GM18873 (cell line): ENCODE measurements at regions not wholly inside any gene's neighbourhood (a gene's known extent, or its start where the extent isn't known, plus 50 kb on each side); places are given as distances from the start of the nearest gene placed in this dataset.
"Not testable (repeated sequence)": the region's sequence is repeated elsewhere in the genome, so short reads cannot be mapped to it uniquely, and the experiment has no call there.

ENCODE experiments used
- ATAC-seq: cut with Tn5 transposase; IDR thresholded peaks from one replicate; pipeline ENCODE4 v1.9.1; 2021; ENCODE audit warnings: mild to moderate bottlenecking, moderate library complexity, moderate number of reproducible peaks; ENCODE audit not compliant: unreplicated experiment, low FRiP score

DNA sequence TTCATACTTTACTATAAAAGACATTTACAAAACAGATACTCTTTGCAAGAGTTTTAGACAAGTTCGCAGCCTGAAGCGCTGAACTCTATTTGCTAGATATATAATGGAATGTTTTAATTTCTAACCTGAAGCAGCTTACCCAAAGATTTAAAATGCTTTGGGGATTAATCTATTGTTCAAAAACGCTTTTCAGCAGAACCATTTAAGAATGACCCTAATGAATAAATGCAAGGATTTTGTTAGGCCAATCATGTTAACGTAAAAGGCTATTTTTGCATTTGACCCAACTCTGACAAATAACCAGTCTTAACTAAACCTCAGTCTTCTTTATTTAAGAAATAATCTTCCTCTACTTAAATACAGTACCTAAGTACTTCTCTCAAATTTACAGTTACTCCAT is 406.7 kb upstream of the POT1 start:
- ATAC-seq, result no peak

DNA sequence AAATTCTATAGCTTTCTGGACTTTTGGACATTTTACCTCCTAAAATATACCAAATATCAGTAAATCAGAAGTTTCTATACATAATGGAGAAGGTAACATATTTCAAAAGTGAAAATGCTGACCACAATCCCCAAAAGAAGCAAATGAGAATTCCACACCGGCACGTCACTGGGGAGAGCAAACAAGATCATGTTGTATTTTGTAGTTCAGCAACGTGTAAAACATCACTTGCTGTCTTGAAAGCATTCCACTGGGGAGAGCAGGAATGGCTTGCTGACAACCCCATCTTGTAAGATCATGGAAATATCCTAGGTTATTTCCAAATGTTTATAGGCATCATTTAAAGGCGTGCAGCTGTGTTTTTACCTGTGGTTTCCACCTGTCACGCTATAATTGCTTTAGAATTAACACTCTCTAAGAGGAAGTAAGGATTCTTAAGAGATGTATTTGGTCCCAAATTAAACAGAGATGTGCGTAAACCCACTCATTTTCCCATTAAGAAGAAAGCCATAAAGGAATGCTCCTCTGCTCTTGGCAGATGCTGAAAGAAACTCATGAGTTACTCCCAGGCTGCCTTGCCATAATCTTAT is 397.1 kb upstream of the POT1 start:
- ATAC-seq, result no peak

DNA sequence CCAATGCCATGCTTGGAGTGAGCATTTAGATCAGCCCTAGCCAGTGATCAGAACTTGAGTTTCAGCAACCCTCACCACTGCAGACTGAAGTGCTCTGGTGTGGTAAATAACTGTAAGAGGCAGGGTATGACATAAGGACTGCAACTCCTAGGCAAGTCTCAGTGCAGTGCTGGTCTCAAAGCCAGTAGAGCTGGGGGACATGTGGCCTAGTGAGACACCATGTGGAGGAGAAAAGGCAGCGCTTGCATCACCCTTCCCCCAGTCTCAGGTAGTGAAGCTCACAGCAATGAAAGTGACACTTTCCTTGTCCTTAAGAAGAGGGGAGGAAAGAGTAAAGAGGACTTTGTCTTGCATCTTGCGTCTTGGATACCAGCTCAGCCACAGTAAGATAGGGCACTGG is 386.8 kb upstream of the POT1 start:
- no peak for ATAC-seq

DNA sequence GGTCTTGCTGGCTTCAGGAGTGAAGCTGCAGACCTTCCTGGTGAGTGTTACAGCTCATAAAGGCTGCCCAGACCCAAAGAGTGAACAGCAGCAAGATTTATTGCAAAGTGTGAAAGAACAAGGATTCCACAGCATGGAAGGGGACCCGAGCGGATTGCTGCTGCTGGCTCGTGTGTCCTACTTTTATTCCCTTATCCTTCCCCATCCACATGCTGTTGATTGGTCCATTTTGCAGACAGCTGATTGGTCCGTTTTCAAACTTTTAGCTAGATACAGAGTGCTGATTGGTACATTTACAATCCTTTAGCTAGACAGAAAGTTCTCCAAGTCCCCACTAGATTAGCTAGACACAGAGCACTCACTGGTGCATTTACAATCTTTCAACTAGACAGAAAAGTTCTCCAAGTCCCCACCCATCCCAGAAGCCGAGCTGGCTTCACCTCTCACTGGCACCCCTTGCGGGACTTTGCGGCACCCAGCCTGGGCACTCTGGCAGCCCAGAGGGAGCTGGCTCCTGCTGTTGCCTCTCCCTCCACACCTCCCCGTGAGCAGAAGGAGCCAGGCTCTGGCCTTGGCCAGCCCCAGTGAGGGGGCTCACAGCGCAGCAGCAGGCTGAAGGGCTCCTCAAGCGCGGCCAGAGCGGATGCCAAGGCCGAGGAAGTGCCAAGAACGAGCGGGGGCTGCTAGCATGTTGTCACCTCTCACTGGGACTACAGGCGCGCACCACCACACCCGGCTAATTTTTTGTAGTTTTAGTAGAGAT is 369.6 kb upstream of the POT1 start:
- no peak for ATAC-seq

DNA sequence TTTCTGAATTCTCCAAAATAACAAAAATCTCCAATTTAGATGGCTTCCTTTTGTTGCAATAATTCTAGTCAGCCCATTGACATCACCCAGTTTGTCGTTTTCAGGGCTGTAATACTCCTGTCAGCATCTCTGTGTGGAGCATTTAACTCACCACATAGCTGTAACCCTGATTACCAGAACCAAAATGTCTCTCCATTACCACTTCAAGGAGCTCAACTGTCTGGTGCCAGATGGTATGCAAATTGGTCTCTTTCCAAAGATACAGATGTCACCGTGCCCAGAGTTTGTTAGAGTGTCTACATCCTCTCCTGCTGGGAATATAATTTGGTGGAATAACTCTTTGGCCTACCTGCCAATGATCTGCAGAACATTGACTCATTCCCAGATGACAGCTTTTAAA is 350.3 kb upstream of the POT1 start:
- no peak for ATAC-seq

DNA sequence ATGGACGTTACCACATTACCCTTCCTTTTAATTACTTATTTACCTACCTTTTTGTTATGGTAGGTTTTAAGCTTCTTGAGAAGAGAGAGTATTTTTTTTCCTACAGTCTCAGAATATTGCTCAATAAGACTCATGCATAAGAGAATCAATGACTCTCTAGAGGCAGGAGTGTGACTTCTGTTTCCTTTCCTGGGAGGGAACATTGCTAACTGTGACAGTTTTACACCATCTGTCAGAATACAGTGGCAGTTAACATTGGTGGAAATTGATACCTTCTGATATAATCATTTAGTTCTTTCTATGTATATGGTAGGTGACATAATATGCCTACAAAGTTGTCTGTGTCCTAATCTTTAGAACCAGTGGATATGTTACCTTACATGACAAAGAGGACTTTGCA is 348.7 kb upstream of the POT1 start:
- ATAC-seq, result no peak

DNA sequence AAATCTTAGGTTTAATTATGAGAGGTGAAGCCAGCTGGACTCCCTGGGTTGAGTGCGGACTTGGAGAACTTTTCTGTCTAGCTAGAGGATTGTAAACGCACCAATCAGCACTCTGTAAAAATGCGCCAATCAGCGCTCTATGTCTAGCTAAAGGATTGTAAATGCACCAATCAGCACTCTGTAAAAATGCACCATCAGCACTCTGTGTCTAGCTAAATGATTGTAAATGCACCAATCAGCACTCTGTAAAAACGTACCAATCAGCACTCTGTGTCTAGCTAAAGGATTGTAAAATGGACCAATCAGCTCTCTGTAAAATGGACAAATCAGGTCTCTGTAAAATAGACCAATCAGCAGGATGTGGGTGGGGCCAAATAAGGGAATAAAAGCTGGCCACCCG is 345.1 kb upstream of the POT1 start:
- ATAC-seq, result not testable (repeated sequence)

DNA sequence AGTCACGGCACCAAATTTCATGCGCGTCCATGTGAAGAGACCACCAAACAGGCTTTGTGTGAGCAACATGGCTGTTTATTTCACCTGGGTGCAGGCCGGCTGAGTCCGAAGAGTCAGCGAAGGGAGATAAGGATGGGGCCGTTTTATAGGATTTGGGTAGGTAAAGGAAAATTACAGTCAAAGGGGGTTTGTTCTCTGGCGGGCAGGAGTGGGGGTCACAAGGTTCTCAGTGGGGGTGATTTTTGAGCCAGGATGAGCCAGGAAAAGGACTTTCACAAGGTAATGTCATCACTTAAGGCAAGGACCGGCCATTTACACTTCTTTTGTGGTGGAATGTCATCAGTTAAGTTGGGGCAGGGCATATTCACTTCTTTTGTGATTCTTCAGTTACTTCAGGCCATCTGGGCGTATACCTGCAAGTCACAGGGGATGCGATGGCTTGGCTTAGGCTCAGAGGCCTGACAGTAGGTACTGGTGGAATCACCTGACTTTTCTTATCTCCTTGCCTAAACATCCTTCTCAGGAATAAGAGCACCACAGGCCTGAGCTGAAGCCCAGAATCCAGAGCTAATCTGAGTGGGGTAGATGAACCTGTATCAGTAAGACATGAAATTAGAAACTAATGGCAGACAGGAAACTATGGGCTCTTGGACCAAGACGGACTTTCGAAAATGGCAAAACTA is 334.7 kb upstream of the POT1 start:
- not testable (repeated sequence) for ATAC-seq

DNA sequence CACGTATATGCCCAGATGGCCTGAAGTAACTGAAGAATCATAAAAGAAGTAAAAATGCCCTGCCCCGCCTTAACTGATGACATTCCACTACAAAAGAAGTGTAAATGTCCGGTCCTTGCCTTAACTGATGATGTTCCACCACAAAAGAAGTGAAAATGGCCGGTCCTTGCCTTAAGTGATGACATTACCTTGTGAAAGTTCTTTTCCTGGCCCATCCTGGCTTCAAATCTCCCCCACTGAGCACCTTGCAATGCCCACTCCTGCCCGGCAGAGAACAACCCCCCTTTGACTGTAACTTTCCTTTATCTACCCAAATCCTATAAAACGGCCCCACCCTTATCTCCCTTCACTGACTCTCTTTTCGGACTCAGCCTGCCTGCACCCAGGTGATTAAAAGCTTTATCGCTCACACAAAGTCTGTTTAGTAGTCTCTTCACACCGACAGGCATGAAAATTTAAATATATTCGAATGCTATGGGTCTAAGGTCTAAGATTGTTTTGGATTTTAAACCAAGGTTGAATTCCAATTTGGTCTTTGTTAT is 329.3 kb upstream of the POT1 start:
- ATAC-seq, result not testable (repeated sequence)

DNA sequence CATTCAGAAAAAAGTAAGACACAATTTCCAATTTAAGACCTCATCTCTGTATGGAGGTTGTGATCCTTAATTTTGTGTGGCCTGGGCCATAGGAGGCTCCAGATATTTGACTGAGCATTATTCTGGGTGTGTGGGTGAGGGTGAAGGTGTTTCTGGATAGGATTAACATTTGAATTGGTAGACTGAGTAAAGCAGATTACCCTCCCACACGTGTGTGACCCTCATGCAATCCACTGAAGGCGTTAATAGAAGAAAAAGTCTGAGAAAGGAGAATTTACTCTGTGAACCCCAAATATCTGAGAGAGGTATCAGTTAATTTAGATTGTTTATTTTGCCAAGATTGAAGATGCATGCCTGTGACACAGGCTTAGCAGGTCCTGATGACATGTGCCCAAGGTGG is 328.0 kb upstream of the POT1 start:
- ATAC-seq, result no peak

DNA sequence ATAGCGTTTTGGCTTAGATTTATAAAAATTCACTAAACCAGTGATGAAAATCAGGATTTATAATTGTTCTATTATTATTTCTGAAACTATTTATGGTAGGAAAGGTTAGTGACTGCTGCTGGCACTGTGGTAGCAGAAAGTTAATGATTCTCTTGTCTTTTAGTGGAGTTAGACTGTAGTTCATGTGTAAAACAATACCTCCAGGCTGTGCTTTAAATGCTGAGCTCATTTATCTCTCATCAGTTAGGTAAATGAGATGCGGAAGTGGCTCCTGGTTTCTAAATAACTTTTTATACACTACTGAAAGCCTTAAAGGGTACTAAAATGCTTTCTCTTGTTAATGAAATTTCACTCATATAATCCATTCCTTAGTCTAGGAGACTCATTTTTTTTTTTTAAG is 326.8 kb upstream of the POT1 start:
- no peak for ATAC-seq

DNA sequence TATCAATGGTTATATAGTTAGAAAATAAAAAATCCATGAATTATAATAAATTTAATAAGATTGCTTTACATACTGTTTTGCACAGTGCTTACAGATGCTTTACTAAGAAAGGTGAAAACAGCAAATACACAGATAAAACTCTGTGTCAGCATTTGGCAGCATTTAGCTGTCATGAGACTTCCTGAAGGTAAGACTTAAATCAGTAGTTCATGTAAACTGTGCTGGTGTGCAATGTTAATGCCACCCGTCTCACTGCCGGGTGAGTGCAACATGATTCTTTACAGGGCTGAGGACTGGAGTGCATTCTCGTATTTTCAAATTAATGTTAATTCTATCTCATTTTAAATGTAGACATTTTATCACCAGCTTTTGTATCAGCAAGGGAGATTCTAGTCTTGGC is 326.2 kb upstream of the POT1 start:
- no peak for ATAC-seq

DNA sequence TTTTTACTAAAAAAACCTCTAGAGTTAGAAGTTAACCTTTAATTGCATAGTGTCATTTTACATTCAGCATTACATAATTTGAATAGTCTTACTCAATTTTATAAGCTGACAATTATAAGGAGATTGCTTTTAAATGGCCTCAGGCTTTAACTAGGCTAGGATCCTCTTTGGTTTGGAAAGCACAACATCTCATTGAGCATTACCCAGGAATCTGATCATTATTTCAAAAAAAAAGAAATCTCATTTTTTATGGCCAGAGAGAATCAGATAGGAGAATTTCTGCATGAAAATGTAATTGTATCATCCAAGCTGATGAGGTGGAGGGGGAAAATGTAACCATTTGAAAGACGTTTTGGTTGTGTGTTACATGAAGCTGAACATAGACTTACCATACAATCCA is 324.9 kb upstream of the POT1 start:
- ATAC-seq, result no peak

DNA sequence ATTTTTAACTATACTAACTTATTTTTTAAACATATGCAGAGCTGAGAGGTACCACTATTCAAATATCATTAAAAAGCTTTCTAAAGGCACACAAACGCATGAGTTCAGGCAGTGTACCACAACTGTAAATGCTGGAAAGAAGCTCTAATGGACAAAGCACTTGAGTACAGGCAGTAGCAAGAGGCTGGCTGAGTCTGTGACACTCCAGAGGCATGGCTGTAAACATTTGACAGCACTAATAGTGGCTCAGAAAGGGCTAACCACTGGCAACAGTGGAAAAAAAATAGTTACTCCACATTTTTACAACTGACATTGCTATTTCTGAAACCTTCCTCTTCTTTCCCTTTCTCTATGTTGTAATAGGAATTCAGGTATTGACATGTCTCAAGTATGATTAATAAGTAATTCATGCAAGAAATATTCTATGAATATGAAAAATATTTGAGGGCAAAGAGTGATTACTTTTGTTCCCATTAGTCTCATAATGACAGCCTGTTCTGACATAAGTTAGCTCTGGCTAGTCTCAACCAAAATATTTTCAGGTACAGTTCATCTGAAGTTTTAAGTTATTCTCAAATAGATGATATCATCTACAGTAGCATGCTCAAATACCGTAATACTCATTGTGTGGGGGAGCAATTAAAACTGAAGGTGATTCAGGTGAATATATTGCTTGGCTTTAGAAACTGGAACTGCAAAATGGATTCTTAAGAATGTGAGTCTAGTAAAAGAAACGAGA is 324.0 kb upstream of the POT1 start:
- ATAC-seq, result no peak

DNA sequence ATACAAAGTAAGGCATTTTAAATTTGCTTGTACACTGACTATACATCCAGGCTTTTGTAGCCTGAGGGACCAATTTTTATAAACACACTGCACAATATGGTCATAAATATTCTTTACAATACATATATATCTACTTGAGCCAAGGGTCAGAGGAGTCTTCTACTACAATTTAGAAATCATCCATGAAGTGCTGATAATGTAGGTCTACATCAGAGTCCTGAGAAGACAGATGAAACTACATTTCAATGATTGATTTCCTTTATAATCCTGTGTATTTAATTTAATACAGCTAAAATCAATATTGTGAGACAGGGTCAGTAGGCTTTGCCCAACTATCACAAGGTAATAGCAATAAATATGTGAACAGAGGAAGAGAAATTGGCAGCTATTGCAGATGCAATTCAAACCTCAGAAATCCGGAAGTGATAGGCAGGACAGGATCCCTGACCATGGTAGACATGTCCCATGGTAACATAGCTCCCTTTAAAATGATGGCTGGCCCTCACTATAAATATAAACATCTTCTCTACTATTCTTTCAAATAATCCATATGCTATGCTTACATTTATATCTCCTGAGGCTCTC is 318.0 kb upstream of the POT1 start:
- no peak for ATAC-seq

DNA sequence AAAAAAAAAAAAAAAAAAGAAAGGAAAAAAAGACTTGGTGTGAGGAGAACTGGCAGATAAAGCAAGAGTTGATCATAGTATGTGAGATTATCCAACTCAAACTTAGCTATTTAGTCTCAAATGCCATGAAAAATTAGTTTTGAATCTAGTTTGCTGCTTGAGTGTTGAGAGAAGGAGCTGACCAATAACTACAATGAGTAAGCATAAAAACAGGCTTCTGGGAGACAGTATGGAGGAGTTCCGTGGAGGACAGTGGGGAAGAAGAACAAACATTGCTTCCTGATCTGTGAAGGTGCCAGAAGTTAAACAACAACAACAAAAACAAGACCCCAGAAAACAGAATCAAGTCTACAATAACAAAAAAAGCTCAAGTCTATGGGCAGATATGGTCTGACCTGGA is 317.1 kb upstream of the POT1 start:
- no peak for ATAC-seq

DNA sequence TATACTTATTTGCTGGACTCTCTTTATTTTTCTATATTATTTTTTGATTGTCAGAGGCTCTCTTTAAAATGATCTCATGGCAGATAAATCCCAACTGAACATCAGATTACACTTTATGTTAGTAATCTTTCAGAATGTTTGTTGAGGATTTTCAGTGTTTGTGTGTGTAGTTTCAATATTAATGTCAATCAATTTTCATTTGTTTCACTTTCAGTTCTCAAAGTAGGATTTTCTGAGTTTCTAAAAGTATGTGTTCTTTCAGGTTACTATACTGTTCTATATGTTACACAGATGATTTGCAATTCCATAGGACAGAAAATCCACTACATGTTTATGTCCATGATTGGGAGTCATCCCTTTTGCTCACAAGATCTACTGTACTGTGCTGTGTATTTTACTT is 311.9 kb upstream of the POT1 start:
- ATAC-seq, result no peak

DNA sequence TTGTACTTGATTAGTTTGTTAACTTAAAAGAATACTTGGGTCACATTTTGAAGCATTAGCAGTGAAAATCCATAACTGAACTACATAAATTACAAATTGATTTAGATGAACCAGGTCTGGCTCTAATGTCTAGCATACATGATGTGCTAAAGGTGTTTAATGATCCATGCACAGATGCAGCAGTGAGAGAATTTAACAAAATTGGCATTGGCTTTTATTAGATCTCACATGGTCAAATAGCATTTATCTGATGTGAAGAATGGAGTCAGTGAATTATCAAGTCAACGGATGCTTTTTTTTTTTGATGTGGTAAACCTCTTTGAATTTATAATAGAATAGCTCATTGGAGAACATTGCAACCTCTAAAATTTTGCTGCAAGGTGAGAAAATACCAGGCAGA is 293.0 kb upstream of the POT1 start:
- no peak for ATAC-seq

DNA sequence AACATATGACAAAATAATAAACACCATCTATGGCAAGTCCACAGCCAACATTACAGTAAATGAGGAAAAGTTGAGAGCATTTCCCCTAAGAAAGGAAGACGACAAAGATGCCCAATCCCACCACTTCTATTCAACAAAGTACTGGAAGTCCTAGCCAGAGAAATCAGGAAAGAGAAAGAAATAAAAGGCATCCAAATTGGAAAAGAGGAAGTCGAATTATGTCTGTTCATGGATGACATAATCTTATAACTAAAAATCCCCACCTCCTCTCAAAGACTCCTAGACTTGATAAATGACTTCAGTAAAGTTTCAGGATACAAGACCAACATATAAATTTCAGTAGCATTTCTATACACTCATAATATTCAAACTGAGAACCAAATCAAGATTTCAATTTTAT is 288.5 kb upstream of the POT1 start:
- ATAC-seq, result no peak

DNA sequence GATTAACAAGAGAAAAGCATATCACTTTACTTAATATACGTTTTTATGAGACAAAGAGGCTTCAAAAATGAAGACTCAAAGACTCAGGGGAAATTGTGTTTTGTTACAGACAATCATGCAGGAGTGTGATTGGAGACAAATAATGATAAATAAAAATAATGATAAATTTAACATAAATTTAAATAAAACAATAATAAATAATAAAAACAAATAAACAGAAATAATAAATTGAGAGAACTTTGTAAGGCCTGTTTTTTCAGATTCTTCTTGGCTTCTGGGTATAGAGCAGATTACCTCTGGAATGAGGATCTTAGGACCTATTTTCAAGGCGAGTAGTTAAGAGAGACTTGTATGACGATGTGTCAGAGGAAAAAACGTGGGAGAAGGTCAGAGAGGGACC is 271.4 kb upstream of the POT1 start:
- ATAC-seq, result no peak
